ENCODE measurements at regions not wholly inside any gene's neighbourhood (a gene's known extent, or its start where the extent isn't known, plus 50 kb on each side); places are given as distances from the start of the nearest gene placed in this dataset.

DNA sequence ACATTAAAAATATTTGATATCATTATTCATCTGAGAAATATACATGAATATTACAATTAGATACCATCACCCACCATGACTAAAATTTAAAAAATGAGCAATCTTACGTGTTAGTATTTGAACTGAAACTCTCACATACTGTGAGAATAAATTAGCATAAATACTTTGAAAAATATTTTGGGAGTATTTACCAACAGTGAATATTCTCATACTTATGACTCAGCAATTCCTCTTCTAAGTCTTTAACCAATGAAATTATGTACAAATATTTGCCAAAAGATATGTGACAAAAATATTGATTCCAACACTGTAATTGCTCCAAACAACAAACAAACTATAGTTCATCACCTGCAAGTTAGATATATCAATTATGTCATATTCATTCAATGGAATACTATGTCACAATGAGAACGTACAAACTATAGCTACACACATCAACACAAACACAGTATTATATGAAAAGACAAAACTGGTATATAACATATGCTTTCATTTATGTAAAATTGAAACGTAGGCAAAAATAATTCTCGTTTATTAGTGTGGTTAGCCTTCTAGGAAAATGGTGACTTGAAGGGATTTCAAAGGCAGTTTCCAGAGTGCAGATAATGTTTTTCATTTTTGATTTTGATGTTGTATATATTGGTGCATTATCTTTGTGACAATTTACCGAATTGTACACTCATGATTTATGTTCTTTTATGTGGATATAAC is 742.2 kb downstream of the SLC16A7 start:
- no peaks in the 10 kb centered on the region for H3K9me2 ChIP-seq (replicated peaks; ENCODE audit: insufficient read depth)
- 88% methylated on average over 5 of the region's 5 CpGs for WGBS (ENCODE audit: low lambda C conversion rate, missing lambda C conversion rate)
- TF ChIP-seq EZH2phosphoT487 (IDR thresholded peaks at IDR 0.05; ENCODE audit: low read depth, severe bottlenecking, unreplicated experiment) (no peak), EZH2 (IDR thresholded peaks at IDR 0.05; ENCODE audit: borderline replicate concordance) (no peak)
- TF ChIP-seq, protein P1, sequence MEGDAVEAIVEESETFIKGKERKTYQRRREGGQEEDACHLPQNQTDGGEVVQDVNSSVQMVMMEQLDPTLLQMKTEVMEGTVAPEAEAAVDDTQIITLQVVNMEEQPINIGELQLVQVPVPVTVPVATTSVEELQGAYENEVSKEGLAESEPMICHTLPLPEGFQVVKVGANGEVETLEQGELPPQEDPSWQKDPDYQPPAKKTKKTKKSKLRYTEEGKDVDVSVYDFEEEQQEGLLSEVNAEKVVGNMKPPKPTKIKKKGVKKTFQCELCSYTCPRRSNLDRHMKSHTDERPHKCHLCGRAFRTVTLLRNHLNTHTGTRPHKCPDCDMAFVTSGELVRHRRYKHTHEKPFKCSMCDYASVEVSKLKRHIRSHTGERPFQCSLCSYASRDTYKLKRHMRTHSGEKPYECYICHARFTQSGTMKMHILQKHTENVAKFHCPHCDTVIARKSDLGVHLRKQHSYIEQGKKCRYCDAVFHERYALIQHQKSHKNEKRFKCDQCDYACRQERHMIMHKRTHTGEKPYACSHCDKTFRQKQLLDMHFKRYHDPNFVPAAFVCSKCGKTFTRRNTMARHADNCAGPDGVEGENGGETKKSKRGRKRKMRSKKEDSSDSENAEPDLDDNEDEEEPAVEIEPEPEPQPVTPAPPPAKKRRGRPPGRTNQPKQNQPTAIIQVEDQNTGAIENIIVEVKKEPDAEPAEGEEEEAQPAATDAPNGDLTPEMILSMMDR (IDR thresholded peaks at IDR 0.05; ENCODE audit: poor library complexity), result no peak

DNA sequence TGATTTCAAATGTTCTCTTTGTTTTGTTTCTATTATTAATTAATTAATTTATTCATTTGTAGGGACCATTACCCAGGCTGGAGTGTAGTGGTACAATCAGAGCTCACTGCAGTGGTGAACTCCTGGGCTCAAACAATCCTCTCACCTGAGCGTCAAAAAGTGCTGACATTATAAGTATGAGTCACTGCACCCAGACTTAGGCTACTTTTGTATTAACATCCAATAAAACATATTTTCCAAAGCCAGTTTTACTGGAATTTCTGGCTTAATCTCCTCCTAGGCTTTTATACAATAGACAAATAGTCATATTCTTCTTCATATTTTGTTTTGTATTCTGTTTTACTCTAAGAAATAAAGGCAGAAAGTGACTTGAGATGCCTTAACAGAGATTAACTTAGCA is 749.6 kb downstream of the SLC16A7 start:
- 81% methylated on average over 1 of the region's 1 CpG for WGBS (ENCODE audit: low lambda C conversion rate, missing lambda C conversion rate)
- no peaks in the 10 kb centered on the region for H3K36me3 ChIP-seq (replicated peaks; ENCODE audit: insufficient read depth, low read depth)
- no peak for TF ChIP-seq EZH2phosphoT487 (IDR thresholded peaks at IDR 0.05; ENCODE audit: low read depth, severe bottlenecking, unreplicated experiment)
- no peaks in the 10 kb centered on the region for H3K9me3 ChIP-seq (ENCODE audit: low read depth)
- H3K4me2 ChIP-seq, result no peak overlapping the region
- no peak overlapping the region for H3K4me3 ChIP-seq
- no peak for DNase-seq (ENCODE audit: low spot score)
- no peaks in the 10 kb centered on the region for H3K27me3 ChIP-seq
- no peaks in the 10 kb centered on the region for H4K20me1 ChIP-seq (ENCODE audit: insufficient read depth, poor library complexity, severe bottlenecking)
- H3K27ac ChIP-seq, result no peak overlapping the region
- H3K9me2 ChIP-seq (replicated peaks; ENCODE audit: insufficient read depth), result no peaks in the 10 kb centered on the region
- H3K4me1 ChIP-seq (ENCODE audit: insufficient read depth), result no peaks in the 10 kb centered on the region
- H3K79me2 ChIP-seq, result no peaks in the 10 kb centered on the region
- H2AFZ ChIP-seq, result no peak overlapping the region

More for the DNA sequence above, 742.2 kb downstream of the SLC16A7 start:
- no peak overlapping the region for H2AFZ ChIP-seq
- no peak overlapping the region for H3K4me3 ChIP-seq
- no peaks in the 10 kb centered on the region for H3K79me2 ChIP-seq
- H3K9me3 ChIP-seq (ENCODE audit: low read depth), result no peaks in the 10 kb centered on the region
- no peaks in the 10 kb centered on the region for H3K27me3 ChIP-seq
- H3K36me3 ChIP-seq (replicated peaks; ENCODE audit: insufficient read depth, low read depth), result no peaks in the 10 kb centered on the region
- no peak overlapping the region for H3K4me2 ChIP-seq
- H3K4me1 ChIP-seq (ENCODE audit: insufficient read depth), result peaks cover 6% of the 10 kb centered on the region
- no peak overlapping the region for H3K27ac ChIP-seq
- DNase-seq (ENCODE audit: low spot score), result no peak
- no peaks in the 10 kb centered on the region for H4K20me1 ChIP-seq (ENCODE audit: insufficient read depth, poor library complexity, severe bottlenecking)

DNA sequence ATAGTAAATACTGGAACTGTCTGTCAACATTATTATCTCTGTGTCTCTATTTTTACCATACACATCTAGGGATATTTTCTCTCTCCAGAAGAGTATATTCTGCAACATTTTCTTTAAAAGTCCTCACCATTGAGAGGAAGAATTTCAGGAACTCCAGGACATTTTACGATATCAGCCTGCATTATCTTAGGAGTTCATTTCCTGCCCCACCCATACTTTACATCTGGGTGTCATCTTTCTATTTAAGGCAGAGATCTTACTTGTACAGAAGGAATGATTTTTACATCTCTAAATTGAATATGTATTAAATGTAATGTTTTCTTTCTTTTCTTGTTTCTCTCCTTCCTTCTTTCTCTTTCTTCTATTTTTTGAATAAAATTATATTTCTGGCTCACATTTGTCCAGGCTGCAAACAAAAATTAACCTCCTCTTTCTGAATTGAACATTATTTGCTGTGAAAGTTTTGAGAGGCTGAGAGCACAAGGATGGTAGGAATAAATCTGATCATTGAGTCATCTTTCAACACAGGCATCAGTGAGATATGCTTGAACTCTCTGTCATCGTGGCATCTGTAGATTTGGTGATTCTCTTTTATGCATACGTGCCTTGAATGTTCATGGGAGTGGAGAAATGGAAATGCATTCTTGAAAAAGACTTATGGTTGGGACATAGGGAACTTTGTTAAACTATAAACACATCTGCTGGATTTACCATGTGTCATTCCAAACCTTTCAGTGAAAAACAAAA is 753.6 kb downstream of the SLC16A7 start:
- Histone ChIP-seq H3K9me3 (ENCODE audit: low read depth) (no peaks in the 10 kb centered on the region), H3K9me2 (replicated peaks; ENCODE audit: insufficient read depth) (no peaks in the 10 kb centered on the region), H3K4me1 (ENCODE audit: insufficient read depth) (no peaks in the 10 kb centered on the region), H3K27me3 (no peaks in the 10 kb centered on the region), H3K79me2 (no peaks in the 10 kb centered on the region), H3K4me3 (no peak overlapping the region), H4K20me1 (ENCODE audit: insufficient read depth, poor library complexity, severe bottlenecking) (no peaks in the 10 kb centered on the region), H3K36me3 (replicated peaks; ENCODE audit: insufficient read depth, low read depth) (no peaks in the 10 kb centered on the region), H2AFZ (no peak overlapping the region), H3K27ac (no peak overlapping the region), H3K4me2 (no peak overlapping the region)
- WGBS (ENCODE audit: low lambda C conversion rate, missing lambda C conversion rate), result 76% methylated on average over 3 of the region's 3 CpGs
- no peak for DNase-seq (ENCODE audit: low spot score)
- no peak for TF ChIP-seq EZH2 (IDR thresholded peaks at IDR 0.05; ENCODE audit: borderline replicate concordance)

DNA sequence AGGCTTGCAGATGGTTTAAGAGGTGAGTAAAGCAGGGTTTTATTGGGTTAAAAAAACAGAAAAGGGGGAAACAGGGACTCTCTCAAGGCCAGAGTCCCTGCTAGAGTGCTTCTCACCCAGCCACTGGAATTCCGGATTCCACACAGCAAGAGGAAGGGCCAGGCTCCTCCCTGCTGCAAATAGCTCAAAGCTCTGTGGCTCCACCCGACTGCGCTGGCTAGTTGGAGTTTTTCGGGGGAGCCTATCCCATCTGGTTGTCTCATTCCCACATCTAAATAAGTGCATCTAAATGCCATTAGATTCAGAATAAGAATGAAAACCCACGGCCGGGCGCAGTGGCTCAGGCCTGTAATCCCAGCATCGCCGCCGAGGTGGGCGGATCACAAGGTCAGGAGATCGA is 791.5 kb downstream of the SLC16A7 start:
- 95% methylated on average over 12 of the region's 12 CpGs for WGBS (ENCODE audit: low lambda C conversion rate, missing lambda C conversion rate)
- no peaks in the 10 kb centered on the region for H3K4me1 ChIP-seq (ENCODE audit: insufficient read depth)

More for the DNA sequence above, 791.5 kb downstream of the SLC16A7 start:
- Histone ChIP-seq H3K4me2 (no peak overlapping the region), H3K27me3 (no peaks in the 10 kb centered on the region), H3K9me3 (ENCODE audit: low read depth) (no peaks in the 10 kb centered on the region), H3K4me3 (no peak overlapping the region), H2AFZ (no peak overlapping the region), H4K20me1 (ENCODE audit: insufficient read depth, poor library complexity, severe bottlenecking) (no peaks in the 10 kb centered on the region), H3K79me2 (no peaks in the 10 kb centered on the region), H3K9me2 (replicated peaks; ENCODE audit: insufficient read depth) (no peaks in the 10 kb centered on the region), H3K27ac (no peak overlapping the region), H3K36me3 (replicated peaks; ENCODE audit: insufficient read depth, low read depth) (no peaks in the 10 kb centered on the region)
- no peak for DNase-seq (ENCODE audit: low spot score)
- TF ChIP-seq, protein P1 (IDR thresholded peaks at IDR 0.05; ENCODE audit: poor library complexity), result no peak
- TF ChIP-seq EZH2 (IDR thresholded peaks at IDR 0.05; ENCODE audit: borderline replicate concordance) (no peak), EZH2phosphoT487 (IDR thresholded peaks at IDR 0.05; ENCODE audit: low read depth, severe bottlenecking, unreplicated experiment) (no peak)

All from hepatocyte (in vitro differentiated cells).